Activated T-cell treated with anti-CD3 and anti-CD28 coated beads, Interleukin-2, amount 50 U/mL, for 72 hours (primary cell): ENCODE measurements at regions not wholly inside any gene's neighbourhood (a gene's known extent, or its start where the extent isn't known, plus 50 kb on each side); places are given as distances from the start of the nearest gene placed in this dataset.

Experiments
- ATAC-seq, 2 donors: fragments of 150-1000 bp; cut with Tn5 transposase; replicated peaks in 1 of 2; 2 replicates each; pipeline ENCODE4 v1.10.0; 2021; ENCODE audit warnings: moderate library complexity in 2 of 2, mild to moderate bottlenecking in 1 of 2
- DNase-seq, 2 donors: peaks; one replicate each; pipeline ENCODE4 v3.0.0; 2021 to 2022; ENCODE audit warnings: mixed read lengths in 1 of 2
- H3K27ac Mint-ChIP-seq: one replicate; pipeline ENCODE4 v1.8.0; 2022; ENCODE audit warnings: mild to moderate bottlenecking, moderate library complexity, mixed read lengths
- H3K27me3 Mint-ChIP-seq: one replicate; pipeline ENCODE4 v1.8.0; 2022; ENCODE audit warnings: low read depth, mixed read lengths
- H3K36me3 Mint-ChIP-seq, 2 donors: one replicate each; pipeline ENCODE4 v1.8.0; 2022; ENCODE audit warnings: mixed read lengths in 2 of 2, mild to moderate bottlenecking in 1 of 2; ENCODE audit not compliant: insufficient read depth in 2 of 2
- H3K4me1 Mint-ChIP-seq: one replicate; pipeline ENCODE4 v1.8.0; 2022; ENCODE audit warnings: low read depth, mixed read lengths
- H3K4me3 Mint-ChIP-seq, 2 donors: one replicate each; pipeline ENCODE4 v1.8.0; 2022; ENCODE audit warnings: mild to moderate bottlenecking in 2 of 2, mixed read lengths in 2 of 2, moderate library complexity in 2 of 2
- H3K9me3 Mint-ChIP-seq, 2 donors: one replicate each; pipeline ENCODE4 v1.8.0; 2022; ENCODE audit warnings: mixed read lengths in 2 of 2

GRCh38 chr18:73514449-73514848 lies 633.2 kb downstream of the FBXO15 start:
- no peaks in the 10 kb centered on the region for H3K36me3 Mint-ChIP-seq
- no peaks in the 10 kb centered on the region for H3K4me1 Mint-ChIP-seq
- H3K4me3 Mint-ChIP-seq = no peak overlapping the region
- H3K27me3 Mint-ChIP-seq = no peaks in the 10 kb centered on the region
- ATAC-seq (no peak), DNase-seq (no peak)
- H3K9me3 Mint-ChIP-seq = peaks cover 2% of the 10 kb centered on the region in 2 donors
- no peak overlapping the region for H3K27ac Mint-ChIP-seq

DNA sequence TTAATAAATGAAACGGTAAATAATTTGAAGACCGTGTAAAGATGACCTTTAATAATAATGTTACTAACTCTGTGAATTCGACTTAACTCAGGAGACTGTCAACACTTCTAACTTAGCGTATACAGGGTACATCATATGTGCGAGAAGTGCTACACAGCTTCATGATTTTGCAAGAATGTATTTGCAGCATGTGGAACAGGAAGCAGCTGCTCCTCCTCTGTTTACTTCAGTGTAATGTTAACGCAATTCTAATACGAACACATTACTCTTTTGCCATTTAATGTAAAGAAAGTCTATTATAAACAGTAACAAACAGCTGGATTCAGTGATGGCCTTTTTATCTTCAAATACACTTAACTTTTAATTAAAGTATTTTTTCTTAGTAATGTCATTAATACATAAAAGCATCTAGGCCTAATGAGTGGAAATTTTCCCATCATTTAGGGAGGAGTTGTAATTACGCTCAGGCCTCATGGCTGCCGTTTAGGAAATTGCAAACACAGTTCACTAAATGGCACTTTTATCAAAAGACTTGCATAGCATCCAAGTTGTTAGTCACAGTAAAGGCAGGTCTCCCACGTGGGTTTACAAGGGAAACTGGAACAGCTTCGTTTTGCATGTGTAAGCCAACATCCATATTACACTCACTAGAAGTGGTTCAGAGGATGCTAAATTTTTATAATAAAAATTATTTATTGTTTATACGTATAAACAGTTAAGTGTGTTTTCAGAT lies 635.7 kb downstream of the FBXO15 start:
- Mint-ChIP-seq H3K4me1 (no peaks in the 10 kb centered on the region), H3K9me3 (peaks cover 1 to 2% of the 10 kb centered on the region in 2 donors), H3K36me3 (no peaks in the 10 kb centered on the region), H3K27me3 (no peaks in the 10 kb centered on the region), H3K4me3 (no peak overlapping the region), H3K27ac (no peak overlapping the region)
- DNase-seq = no peak
- no peak for ATAC-seq

GRCh38 chr18:73509460-73509859 lies 638.2 kb downstream of the FBXO15 start:
- H3K36me3 Mint-ChIP-seq = no peaks in the 10 kb centered on the region
- H3K27ac Mint-ChIP-seq = no peak overlapping the region
- no peaks in the 10 kb centered on the region for H3K4me1 Mint-ChIP-seq
- no peak overlapping the region for H3K4me3 Mint-ChIP-seq
- H3K9me3 Mint-ChIP-seq = peaks cover 0 to 2% of the 10 kb centered on the region in 2 donors
- ATAC-seq = no peak
- DNase-seq = no peak
- H3K27me3 Mint-ChIP-seq = no peaks in the 10 kb centered on the region

DNA sequence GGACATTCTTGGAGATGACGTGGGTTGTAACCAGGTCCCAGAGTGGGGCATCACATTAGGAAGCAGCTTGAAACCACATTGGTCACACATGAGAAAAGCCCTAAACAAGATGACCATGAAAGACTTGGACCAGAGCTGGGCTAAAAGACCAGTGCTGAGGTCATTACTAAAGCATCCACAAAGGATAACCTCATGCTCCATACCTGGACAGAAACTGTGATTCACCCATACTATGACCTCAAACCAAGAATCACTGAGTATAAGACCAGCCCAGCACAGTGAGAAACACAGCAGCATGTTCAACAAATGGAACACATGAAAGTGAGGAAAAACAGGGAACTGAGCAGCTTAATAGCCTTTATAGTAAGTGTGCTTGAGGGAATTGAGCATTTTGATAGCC lies 635.5 kb upstream of the NETO1 start:
- DNase-seq (no peak), ATAC-seq (no peak)
- Mint-ChIP-seq H3K4me3 (no peak overlapping the region), H3K4me1 (no peaks in the 10 kb centered on the region), H3K36me3 (no peaks in the 10 kb centered on the region), H3K27me3 (no peaks in the 10 kb centered on the region), H3K27ac (no peak overlapping the region), H3K9me3 (peaks cover 0 to 2% of the 10 kb centered on the region in 2 donors)

- Mint-ChIP-seq H3K4me3 (no peak overlapping the region), H3K27ac (no peak overlapping the region), H3K9me3 (peaks cover 0 to 4% of the 10 kb centered on the region in 2 donors), H3K27me3 (no peaks in the 10 kb centered on the region), H3K36me3 (no peaks in the 10 kb centered on the region), H3K4me1 (no peaks in the 10 kb centered on the region)
- no peak for DNase-seq
- no peak for ATAC-seq
Measured at GRCh38 chr18:73487966-73488365, 620.2 kb upstream of the NETO1 start.

DNA sequence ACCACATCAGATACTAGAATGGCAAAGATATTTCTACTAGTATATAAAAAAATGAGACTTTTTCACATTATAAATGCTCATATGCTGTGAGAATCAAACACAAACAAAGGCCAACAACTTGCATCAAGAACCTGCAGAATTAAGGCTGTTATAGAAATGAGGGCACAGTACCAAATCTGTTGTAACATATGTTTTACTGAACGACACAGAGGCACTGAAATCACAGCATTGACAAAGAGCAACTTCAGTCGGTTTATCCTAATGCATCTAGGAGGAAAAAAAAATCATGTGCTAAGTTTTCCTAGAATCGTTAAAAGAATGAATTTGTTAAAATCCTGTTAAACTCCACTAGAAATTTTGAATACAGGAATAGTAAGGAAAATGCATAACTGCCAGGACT lies 617.4 kb upstream of the NETO1 start:
- no peaks in the 10 kb centered on the region for H3K36me3 Mint-ChIP-seq
- no peak overlapping the region for H3K27ac Mint-ChIP-seq
- no peak for DNase-seq
- H3K9me3 Mint-ChIP-seq = peaks cover 0 to 6% of the 10 kb centered on the region in 2 donors
- H3K27me3 Mint-ChIP-seq = no peaks in the 10 kb centered on the region
- no peak for ATAC-seq
- H3K4me1 Mint-ChIP-seq = no peaks in the 10 kb centered on the region
- no peak overlapping the region for H3K4me3 Mint-ChIP-seq

- H3K27ac Mint-ChIP-seq = no peak overlapping the region
- no peak for ATAC-seq
- H3K36me3 Mint-ChIP-seq = no peaks in the 10 kb centered on the region
- no peak for DNase-seq
- H3K4me3 Mint-ChIP-seq = no peak overlapping the region
- H3K27me3 Mint-ChIP-seq = no peaks in the 10 kb centered on the region
- peaks cover 0 to 9% of the 10 kb centered on the region in 2 donors for H3K9me3 Mint-ChIP-seq
- H3K4me1 Mint-ChIP-seq = no peaks in the 10 kb centered on the region
Measured at GRCh38 chr18:73482901-73483300, 615.1 kb upstream of the NETO1 start.

DNA sequence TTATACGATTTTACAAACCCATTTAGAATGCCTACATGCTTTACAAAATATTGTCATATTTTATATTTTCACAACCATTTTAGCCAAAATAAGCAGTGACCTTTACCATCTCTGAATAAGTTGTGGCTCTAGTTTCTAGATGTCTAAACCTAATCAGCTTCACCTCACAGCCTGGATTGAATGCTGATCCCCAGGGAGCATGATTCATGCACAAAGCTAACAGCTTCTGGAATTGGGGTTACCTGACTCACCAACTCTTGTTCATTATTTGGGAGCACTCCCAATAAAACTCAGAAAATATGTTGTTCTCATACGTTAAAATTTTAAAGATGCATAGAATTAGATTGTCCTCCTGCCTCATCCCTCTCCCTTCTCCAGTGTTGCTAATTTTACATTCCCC lies 611.7 kb upstream of the NETO1 start:
- no peak overlapping the region for H3K4me3 Mint-ChIP-seq
- H3K36me3 Mint-ChIP-seq = peaks cover 2% of the 10 kb centered on the region in 2 donors
- no peaks in the 10 kb centered on the region for H3K4me1 Mint-ChIP-seq
- ATAC-seq (no peak), DNase-seq (no peak)
- H3K27ac Mint-ChIP-seq = no peak overlapping the region
- peaks cover 2 to 9% of the 10 kb centered on the region in 2 donors for H3K9me3 Mint-ChIP-seq
- no peaks in the 10 kb centered on the region for H3K27me3 Mint-ChIP-seq

DNA sequence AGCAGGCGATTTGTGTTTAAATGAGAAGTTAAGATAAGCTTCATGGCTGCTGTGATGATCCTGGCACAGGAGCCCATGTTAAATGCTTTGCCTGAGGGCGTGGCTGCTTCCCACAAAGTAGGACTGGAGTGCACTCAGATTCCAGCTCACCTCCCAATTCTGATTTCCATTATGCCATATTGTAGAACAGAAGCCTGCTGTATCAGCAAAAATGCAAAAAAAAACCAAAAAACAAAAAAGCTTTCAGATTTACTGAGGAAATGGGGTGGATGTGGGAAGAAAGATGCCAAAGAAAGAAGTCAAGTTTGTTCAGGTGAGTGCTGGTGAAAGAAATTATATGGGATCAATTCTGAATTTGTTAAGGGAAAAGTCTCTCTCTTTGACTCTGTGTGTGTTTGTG lies 610.4 kb upstream of the NETO1 start:
- no peaks in the 10 kb centered on the region for H3K27me3 Mint-ChIP-seq
- no peak overlapping the region for H3K4me3 Mint-ChIP-seq
- ATAC-seq (no peak), DNase-seq (no peak)
- peaks cover 2 to 9% of the 10 kb centered on the region in 2 donors for H3K9me3 Mint-ChIP-seq
- H3K27ac Mint-ChIP-seq = no peak overlapping the region
- H3K36me3 Mint-ChIP-seq = peaks cover 2% of the 10 kb centered on the region in 2 donors
- no peaks in the 10 kb centered on the region for H3K4me1 Mint-ChIP-seq

- Mint-ChIP-seq H3K4me3 (no peak overlapping the region), H3K27me3 (no peaks in the 10 kb centered on the region), H3K36me3 (peaks cover 2% of the 10 kb centered on the region in 2 donors), H3K9me3 (peaks cover 2 to 9% of the 10 kb centered on the region in 2 donors), H3K27ac (no peak overlapping the region), H3K4me1 (no peaks in the 10 kb centered on the region)
- DNase-seq = no peak
- ATAC-seq = no peak
Measured at GRCh38 chr18:73476031-73476430, 608.2 kb upstream of the NETO1 start.

GRCh38 chr18:73462092-73462491 lies 594.3 kb upstream of the NETO1 start:
- Mint-ChIP-seq H3K9me3 (peaks cover 0 to 6% of the 10 kb centered on the region in 2 donors), H3K27ac (no peak overlapping the region), H3K4me1 (no peaks in the 10 kb centered on the region), H3K36me3 (no peaks in the 10 kb centered on the region), H3K27me3 (no peaks in the 10 kb centered on the region), H3K4me3 (no peak overlapping the region)
- DNase-seq (no peak), ATAC-seq (no peak)

DNA sequence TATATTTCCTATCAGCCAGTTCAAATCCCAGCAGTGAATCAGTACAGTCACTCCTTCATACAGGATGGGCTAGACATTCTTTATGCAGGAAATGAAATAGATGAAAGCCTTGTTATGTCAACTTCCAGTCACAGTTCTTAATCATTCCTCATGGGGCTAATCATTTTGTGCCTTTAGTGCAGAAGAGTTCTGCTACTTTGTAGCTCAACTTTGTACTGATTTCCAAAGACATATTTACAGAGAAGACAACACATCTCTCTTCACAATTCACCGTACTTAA lies 593.9 kb upstream of the NETO1 start:
- H3K4me3 Mint-ChIP-seq = no peak overlapping the region
- H3K27ac Mint-ChIP-seq = no peak overlapping the region
- peaks cover 0 to 6% of the 10 kb centered on the region in 2 donors for H3K9me3 Mint-ChIP-seq
- DNase-seq (no peak), ATAC-seq (no peak)
- no peaks in the 10 kb centered on the region for H3K4me1 Mint-ChIP-seq
- H3K36me3 Mint-ChIP-seq = no peaks in the 10 kb centered on the region
- no peaks in the 10 kb centered on the region for H3K27me3 Mint-ChIP-seq

GRCh38 chr18:73461038-73461779 lies 593.4 kb upstream of the NETO1 start:
- H3K27ac Mint-ChIP-seq = no peak overlapping the region
- H3K9me3 Mint-ChIP-seq = peaks cover 2 to 6% of the 10 kb centered on the region in 2 donors
- no peak for ATAC-seq
- H3K4me1 Mint-ChIP-seq = no peaks in the 10 kb centered on the region
- H3K4me3 Mint-ChIP-seq = no peak overlapping the region
- no peak for DNase-seq
- H3K36me3 Mint-ChIP-seq = no peaks in the 10 kb centered on the region
- no peaks in the 10 kb centered on the region for H3K27me3 Mint-ChIP-seq
